ENCODE measurements at regions not wholly inside any gene's neighbourhood (a gene's known extent, or its start where the extent isn't known, plus 50 kb on each side); places are given as distances from the start of the nearest gene placed in this dataset.

DNA sequence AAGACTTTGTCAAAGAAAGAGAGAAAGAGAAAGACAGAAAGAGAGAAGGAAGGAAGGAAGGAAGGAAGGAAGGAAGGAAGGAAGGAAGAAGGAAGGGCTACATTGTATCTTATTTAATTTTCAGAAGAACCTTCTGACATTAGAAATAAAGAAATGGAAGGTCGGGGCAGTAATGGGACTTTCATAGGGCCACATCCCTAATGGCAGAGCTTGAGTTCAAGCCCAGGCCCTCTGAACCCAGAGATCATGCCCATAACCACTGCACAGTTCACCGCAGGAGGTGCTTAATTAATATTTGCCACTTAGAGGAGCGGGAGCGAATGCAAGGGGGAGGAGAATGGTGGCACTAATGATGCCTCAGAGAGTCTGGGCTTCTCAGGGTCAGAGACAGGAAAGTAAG is 233.3 kb downstream of the MN1 start:
- Histone ChIP-seq H2AFZ (ENCODE audit: low read depth, low read length) (no peak overlapping the region), H3K4me3 (ENCODE audit: low read length) (no peak overlapping the region), H3K4me1 (ENCODE audit: low read length) (no peaks in the 10 kb centered on the region), H3K36me3 (replicated peaks; ENCODE audit: low read depth, low read length) (no peaks in the 10 kb centered on the region), H3K27ac (ENCODE audit: low read length) (no peak overlapping the region), H3K27me3 (ENCODE audit: low read depth, low read length) (peaks cover 34% of the 10 kb centered on the region), H4K20me1 (ENCODE audit: insufficient read depth, low read length) (no peaks in the 10 kb centered on the region), H3K9ac (ENCODE audit: low read length) (no peak overlapping the region), H3K9me3 (ENCODE audit: insufficient read depth, low read length) (no peaks in the 10 kb centered on the region), H3K4me2 (ENCODE audit: low read length) (no peak overlapping the region), H3K79me2 (ENCODE audit: low read length) (no peaks in the 10 kb centered on the region)
- TF ChIP-seq, protein P1, sequence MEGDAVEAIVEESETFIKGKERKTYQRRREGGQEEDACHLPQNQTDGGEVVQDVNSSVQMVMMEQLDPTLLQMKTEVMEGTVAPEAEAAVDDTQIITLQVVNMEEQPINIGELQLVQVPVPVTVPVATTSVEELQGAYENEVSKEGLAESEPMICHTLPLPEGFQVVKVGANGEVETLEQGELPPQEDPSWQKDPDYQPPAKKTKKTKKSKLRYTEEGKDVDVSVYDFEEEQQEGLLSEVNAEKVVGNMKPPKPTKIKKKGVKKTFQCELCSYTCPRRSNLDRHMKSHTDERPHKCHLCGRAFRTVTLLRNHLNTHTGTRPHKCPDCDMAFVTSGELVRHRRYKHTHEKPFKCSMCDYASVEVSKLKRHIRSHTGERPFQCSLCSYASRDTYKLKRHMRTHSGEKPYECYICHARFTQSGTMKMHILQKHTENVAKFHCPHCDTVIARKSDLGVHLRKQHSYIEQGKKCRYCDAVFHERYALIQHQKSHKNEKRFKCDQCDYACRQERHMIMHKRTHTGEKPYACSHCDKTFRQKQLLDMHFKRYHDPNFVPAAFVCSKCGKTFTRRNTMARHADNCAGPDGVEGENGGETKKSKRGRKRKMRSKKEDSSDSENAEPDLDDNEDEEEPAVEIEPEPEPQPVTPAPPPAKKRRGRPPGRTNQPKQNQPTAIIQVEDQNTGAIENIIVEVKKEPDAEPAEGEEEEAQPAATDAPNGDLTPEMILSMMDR (IDR thresholded peaks at IDR 0.05; ENCODE audit: low read depth, low read length), result no peak
- TF ChIP-seq EZH2phosphoT487 (IDR thresholded peaks at IDR 0.05; ENCODE audit: low read depth), result no peak

DNA sequence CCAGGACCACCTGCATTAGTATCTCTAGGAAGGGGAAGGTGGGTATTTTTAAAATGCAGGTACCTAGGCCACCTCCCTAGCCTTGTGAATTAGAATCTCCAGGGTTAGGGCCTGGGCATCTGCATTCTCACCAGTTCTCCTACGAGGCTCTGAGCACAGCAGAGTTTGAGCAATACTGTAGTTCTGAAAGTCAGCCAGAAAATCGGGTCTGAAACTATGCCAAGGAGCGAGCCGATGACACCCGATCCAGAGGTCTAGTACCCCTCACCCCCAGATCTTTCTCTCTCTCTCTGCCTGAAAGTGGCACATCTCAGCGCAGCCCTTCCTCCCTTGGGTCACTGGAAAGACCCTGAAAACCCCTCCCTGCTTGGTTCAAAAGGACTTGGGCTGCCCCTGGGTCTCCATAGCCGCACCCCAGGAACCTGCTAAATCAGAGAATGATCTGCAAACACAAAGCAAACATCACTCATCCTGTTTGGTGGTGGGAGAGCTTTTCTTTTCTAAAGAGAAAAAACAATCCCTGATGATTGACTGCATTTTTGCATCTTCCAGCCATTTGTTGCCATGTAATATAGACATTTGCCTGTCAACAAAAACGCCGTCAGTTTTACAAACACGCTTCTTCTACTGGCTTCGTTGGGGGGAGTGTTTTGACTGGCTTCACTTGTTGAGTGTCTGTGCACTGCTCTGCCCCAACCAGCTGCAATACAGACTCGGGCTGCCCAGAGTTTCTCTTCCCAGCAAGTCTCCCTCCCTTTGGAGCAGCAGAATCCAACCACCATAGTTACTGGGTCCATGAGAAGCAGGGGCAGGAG is 229.9 kb downstream of the MN1 start:
- TF ChIP-seq, protein P1 (IDR thresholded peaks at IDR 0.05; ENCODE audit: low read depth, low read length), result no peak
- TF ChIP-seq EZH2phosphoT487 (IDR thresholded peaks at IDR 0.05; ENCODE audit: low read depth), result no peak
- Histone ChIP-seq H3K4me2 (ENCODE audit: low read length) (no peak overlapping the region), H3K4me3 (ENCODE audit: low read length) (no peak overlapping the region), H3K36me3 (replicated peaks; ENCODE audit: low read depth, low read length) (no peaks in the 10 kb centered on the region), H3K9me3 (ENCODE audit: insufficient read depth, low read length) (no peaks in the 10 kb centered on the region), H3K79me2 (ENCODE audit: low read length) (no peaks in the 10 kb centered on the region), H2AFZ (ENCODE audit: low read depth, low read length) (no peak overlapping the region), H3K9ac (ENCODE audit: low read length) (no peak overlapping the region), H3K27ac (ENCODE audit: low read length) (no peak overlapping the region), H3K4me1 (ENCODE audit: low read length) (no peaks in the 10 kb centered on the region), H3K27me3 (ENCODE audit: low read depth, low read length) (peaks cover 47% of the 10 kb centered on the region), H4K20me1 (ENCODE audit: insufficient read depth, low read length) (no peaks in the 10 kb centered on the region)

DNA sequence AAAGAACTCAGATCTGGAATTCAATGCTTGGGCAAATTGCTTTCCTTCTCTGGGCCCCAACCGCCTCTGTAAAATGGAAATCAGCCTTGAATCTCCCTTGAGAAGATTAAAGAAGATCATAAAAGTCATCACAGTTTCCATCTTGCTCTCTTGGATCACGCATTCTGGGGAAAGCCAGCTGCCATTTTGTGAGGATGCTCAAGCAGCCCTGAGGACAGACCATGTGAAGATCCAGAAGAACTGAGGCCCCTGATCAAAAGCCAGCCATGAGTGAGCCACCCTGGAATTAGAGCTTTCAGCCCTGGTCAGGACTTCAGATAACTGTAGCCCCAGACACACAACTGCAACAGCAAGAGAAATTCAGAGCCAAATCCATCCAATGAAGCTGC is 229.3 kb downstream of the MN1 start:
- no peaks in the 10 kb centered on the region for H3K79me2 ChIP-seq (ENCODE audit: low read length)
- no peaks in the 10 kb centered on the region for H3K9me3 ChIP-seq (ENCODE audit: insufficient read depth, low read length)
- H2AFZ ChIP-seq (ENCODE audit: low read depth, low read length), result no peak overlapping the region
- no peaks in the 10 kb centered on the region for H4K20me1 ChIP-seq (ENCODE audit: insufficient read depth, low read length)
- H3K4me3 ChIP-seq (ENCODE audit: low read length), result no peak overlapping the region
- H3K36me3 ChIP-seq (replicated peaks; ENCODE audit: low read depth, low read length), result no peaks in the 10 kb centered on the region
- no peak overlapping the region for H3K4me2 ChIP-seq (ENCODE audit: low read length)
- H3K27me3 ChIP-seq (ENCODE audit: low read depth, low read length), result peaks cover 49% of the 10 kb centered on the region
- TF ChIP-seq EZH2phosphoT487 (IDR thresholded peaks at IDR 0.05; ENCODE audit: low read depth), result no peak
- TF ChIP-seq, protein P1 (IDR thresholded peaks at IDR 0.05; ENCODE audit: low read depth, low read length), result no peak
- H3K9ac ChIP-seq (ENCODE audit: low read length), result no peak overlapping the region
- no peaks in the 10 kb centered on the region for H3K4me1 ChIP-seq (ENCODE audit: low read length)
- H3K27ac ChIP-seq (ENCODE audit: low read length), result no peak overlapping the region

DNA sequence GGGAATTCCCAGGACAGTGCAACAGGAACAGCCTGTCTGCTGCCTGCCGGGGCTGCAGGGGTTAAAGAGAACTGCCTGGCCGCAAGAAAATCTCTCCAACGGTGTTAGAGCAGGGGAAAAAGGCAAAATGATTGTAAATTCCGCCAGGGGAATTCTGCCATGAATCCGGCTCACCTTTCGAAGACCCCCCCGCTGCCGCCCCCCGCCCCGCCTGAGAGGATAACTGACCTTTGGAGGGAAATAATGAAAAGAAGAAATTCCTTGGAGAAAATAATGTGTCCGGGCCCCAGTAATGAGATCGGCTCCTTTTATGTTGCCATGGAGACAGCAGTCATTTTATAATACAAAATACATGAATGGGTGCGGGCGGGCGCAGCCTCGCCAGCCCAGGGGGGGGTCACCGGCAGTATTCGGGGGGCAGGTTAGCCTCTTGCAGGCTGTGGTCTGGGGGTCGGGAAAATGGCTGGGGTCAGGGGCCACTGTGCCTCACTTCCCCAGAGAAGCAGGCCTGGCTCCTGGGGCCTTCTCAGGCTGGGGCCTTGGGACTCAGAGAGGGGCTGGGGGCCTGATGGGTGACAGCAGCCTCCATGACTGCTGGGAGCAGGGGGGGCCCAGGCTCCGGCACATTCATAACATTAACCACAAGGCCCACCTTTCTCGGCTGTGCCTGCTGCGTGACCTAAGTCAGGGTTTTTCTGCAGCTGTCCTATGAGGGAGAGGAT is 228.1 kb downstream of the MN1 start:
- H3K27me3 ChIP-seq (ENCODE audit: low read depth, low read length), result peaks cover 56% of the 10 kb centered on the region

More for the DNA sequence above, 228.1 kb downstream of the MN1 start:
- TF ChIP-seq, protein P1 (IDR thresholded peaks at IDR 0.05; ENCODE audit: low read depth, low read length), result no peak
- no peak for TF ChIP-seq EZH2phosphoT487 (IDR thresholded peaks at IDR 0.05; ENCODE audit: low read depth)
- Histone ChIP-seq H3K27ac (ENCODE audit: low read length) (no peak overlapping the region), H3K36me3 (replicated peaks; ENCODE audit: low read depth, low read length) (no peaks in the 10 kb centered on the region), H3K4me2 (ENCODE audit: low read length) (no peak overlapping the region), H3K4me3 (ENCODE audit: low read length) (no peak overlapping the region), H2AFZ (ENCODE audit: low read depth, low read length) (no peak overlapping the region), H4K20me1 (ENCODE audit: insufficient read depth, low read length) (no peaks in the 10 kb centered on the region), H3K9me3 (ENCODE audit: insufficient read depth, low read length) (no peaks in the 10 kb centered on the region), H3K9ac (ENCODE audit: low read length) (no peak overlapping the region), H3K79me2 (ENCODE audit: low read length) (no peaks in the 10 kb centered on the region), H3K4me1 (ENCODE audit: low read length) (no peaks in the 10 kb centered on the region)
